ENCODE measurements at regions not wholly inside any gene's neighbourhood (a gene's known extent, or its start where the extent isn't known, plus 50 kb on each side); places are given as distances from the start of the nearest gene placed in this dataset.

DNA sequence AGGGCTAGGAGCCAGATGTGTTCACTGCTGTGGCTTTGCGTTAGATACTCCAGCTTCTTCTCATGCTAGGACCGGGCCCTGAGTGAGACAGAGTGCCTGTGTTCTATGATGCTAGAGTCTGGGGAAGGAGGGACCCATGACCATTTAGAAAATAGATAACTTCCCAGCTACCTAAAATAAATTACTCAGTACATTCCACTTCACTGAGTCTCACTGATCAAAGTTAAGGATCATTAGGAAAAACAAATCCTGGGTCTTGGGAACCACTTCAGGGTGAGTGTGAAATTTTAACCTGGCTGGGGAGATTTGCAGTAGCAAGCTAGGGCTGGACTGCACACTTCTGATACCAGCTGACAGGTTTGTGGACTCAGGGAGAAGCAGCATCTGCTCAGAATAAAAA, 138.1 kb downstream of the EMX2 start:
- no peak for TF ChIP-seq CTCF (IDR thresholded peaks at IDR 0.05; ENCODE audit: extremely low read depth in 1 of 2, insufficient read depth in 1 of 2, low read depth in 1 of 2, low read length in 2 of 2)
- TF ChIP-seq EZH2 (IDR thresholded peaks at IDR 0.05; ENCODE audit: borderline replicate concordance, low read depth, low read length, severe bottlenecking): no peak

Data from endothelial cell of umbilical vein (primary cell).